ENCODE measurements at regions not wholly inside any gene's neighbourhood (a gene's known extent, or its start where the extent isn't known, plus 50 kb on each side); places are given as distances from the start of the nearest gene placed in this dataset.
"Not testable (repeated sequence)": the region's sequence is repeated elsewhere in the genome, so short reads cannot be mapped to it uniquely, and the experiment has no call there.

DNA sequence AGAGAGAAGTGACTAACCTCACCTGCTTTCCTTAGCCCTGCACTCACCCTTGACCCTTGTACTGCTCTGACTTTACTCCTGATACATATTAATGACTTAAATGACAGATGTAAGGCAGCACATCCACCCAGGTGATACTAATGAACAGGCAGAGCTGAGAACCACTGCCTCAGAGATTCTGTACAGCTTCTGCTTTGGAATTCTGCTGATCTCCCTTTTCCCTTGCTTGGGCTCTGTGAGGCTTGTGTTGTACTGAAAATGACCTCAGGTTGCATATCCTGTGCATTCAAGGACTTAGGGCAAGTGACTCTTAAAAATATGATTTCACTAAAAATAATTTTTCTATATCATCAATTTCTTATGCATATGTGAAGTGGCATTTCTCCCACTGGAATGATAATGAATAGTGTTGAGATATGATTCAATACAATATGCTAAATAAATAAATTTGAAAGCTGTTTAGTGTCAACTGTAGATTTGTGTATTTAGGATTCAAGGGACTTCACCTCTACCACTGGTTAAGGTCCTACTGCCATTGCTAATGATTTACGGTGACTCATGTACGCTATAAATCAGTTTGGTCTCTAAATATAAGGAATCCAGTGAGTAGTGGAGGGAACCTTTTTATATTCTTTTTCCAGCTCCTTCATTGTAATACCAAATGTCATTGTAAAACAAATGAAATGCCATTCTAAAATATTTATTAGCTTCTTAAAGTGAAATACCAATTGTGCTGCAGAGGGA lies 328.3 kb downstream of the SOCS6 start:
- DNase-seq (ENCODE audit: low read depth in 2 of 2), result no peak

DNA sequence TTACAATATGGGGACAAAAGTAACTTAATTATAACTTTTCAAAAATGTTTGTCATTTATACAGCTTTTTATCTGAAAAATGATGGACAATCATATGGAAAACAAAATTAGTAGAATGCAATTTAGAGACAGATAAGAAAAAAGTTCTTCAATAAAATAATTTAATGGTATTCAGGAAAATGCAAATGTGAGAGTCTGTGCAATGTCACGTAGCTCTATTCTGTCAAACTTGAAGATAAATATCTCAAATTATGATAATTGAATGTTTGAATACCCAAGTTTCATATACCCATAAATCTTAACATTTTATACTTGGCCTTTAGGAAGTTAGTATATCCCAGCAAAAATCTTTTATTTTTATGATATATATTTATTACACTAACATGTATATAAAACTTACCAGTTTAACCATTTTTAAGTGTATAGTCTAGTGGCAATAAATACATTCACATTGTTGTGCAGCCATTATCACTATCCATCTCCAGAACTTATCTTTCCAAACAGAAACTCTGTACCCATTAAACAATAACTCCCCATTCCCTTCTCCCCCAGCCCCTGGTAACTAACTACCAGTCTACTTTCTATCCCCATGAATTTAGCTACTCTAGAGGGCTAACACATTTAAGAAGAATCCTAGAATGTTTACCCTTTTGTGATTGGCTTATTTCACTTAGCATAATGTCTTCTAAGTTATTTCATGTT lies 311.5 kb downstream of the SOCS6 start:
- no peak for DNase-seq (ENCODE audit: low read depth in 2 of 2)

DNA sequence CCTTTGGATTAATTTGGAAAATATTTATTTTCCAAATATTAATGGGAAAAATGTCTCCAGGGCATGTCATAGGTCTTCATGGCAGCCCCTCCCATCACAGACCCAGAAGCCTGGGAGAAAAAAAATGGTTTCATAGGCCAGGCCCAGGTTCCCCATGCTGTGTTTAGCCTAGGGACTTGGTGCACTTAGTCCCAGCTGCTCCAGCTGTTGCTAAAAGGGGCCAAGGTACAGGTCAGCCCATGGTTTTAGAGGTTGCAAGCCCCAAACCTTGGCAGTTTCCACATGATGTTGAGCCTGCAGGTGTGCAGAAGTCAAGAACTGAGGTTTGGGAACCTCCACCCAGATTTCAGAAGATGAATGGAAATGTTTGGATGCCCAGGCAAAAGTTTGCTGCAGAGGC lies 309.6 kb downstream of the SOCS6 start:
- DNase-seq (ENCODE audit: low read depth in 2 of 2), result no peak

DNA sequence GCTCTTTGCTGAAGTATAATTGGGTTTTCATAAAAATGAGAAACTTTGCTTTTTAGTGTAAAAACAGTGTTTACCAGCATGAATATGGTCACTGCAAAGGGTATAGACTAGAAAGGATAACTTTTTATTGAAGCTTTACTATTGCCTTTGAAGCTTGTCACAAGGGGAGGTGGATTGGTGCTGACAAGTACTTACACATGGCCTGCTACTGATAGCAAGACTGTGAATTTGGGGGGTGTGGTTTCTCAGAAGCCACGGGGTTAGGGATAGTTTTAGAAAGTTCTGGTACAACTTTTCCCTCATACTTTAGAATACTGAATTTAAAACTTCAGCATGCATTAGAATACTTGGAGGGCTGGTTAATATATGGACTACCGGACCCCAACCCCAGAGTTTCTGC lies 294.1 kb downstream of the SOCS6 start:
- no peak for DNase-seq (ENCODE audit: low read depth in 2 of 2)

DNA sequence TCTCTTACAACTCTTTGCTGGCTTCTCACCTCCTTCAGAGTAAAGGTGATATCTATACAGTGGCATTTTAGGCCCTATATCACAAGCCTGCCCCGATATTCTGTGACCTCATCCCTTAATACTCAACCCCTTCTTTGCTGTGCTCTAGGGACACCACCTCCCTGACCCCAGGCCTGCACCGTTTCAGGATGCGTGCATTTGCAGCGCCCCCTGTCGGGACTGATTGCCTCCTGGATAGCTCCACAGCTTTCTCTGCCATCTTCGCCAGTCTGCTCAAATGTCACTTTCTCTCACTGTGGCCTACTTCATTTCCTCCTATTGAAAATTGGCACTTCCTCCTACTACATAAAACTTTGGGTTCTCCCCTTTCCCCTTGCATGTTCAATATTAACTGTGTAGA lies 289.6 kb downstream of the SOCS6 start:
- no peak for DNase-seq (ENCODE audit: low read depth in 2 of 2)

DNA sequence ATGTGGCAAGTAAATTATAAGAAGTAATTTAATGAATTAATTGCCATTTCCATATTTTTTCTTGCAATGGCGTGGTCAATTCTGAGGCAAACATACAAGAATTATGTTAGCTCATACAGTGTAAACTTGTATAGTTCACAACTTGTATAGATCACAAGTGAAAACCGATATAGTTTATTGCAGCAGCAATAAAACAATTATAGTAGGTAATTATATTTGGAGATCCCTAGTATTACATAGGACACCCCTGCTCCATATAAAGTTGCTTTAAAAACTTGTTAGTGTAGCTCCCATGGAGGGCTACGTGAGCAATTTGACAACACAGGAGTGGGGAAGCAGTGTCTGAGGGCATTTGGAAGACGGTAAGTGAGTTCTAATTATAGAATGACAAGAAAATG lies 288.2 kb downstream of the SOCS6 start:
- no peak for DNase-seq (ENCODE audit: low read depth in 2 of 2)

DNA sequence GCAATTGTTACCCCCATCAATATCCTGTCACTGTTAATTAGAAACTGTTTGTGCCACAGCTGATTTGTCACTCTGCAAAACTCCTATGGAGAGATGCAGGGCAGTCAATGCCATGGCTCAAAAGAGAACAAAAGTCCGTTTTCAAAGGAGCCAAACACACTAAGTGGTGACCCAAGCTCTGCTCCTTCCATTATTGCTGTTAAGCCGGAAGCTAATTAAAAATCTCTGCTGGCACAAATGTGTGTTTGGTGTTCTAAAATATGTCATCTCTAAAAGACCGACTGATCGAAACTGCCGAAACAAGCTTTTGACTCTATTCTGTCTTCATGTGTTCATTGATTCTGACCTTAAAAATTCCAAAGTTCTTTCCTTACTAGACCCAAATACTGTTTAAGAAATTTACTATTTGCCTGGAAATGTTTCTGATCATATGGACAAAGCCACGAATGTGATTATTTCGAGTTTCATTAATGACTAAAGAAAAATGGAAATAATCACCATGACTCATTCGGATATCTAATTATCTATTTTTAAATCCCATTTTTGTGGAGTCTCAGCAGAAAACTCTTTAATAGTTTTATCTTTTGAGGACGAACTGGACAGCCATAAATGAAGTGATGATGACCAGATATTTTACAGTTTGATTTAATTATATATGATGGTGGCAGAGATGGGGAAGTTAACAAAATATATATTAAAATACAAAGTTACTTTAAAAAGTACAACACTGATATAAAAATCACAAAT lies 287.6 kb downstream of the SOCS6 start:
- DNase-seq (ENCODE audit: low read depth in 2 of 2), result no peak

DNA sequence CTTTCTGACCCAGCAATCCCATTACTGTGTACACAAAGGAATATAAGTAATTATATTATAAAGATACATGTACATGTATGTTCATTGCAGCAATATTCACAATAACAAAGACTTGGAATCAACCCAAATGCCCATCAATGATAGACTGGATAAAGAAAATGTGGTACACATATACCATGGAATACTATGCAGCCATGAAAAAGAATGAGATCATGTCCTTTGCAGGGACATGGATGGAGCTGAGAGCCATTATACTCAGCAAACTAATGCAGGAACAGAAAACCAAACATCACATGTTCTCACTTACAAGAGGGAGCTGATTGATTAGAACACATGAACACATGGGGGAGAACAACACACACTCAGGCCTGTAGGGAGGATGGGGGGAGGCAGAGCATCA lies 286.1 kb downstream of the SOCS6 start:
- DNase-seq (ENCODE audit: low read depth in 2 of 2), result not testable (repeated sequence)

DNA sequence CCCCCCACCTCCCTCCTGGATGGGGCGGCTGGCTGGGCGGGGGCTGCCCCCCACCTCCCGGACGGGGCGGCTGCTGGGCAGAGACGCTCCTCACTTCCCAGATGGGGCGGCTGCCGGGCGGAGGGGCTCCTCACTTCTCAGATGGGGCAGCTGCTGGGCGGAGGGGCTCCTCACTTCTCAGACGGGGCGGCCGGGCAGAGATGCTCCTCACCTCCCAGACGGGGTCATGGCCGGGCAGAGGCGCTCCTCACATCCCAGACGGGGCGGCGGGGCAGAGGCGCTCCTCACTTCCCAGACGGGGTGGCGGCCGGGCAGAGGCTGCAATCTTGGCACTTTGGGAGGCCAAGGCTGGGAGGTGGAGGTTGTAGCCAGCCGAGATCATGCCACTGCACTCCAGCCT lies 280.8 kb downstream of the SOCS6 start:
- DNase-seq (ENCODE audit: low read depth in 2 of 2), result not testable (repeated sequence)

DNA sequence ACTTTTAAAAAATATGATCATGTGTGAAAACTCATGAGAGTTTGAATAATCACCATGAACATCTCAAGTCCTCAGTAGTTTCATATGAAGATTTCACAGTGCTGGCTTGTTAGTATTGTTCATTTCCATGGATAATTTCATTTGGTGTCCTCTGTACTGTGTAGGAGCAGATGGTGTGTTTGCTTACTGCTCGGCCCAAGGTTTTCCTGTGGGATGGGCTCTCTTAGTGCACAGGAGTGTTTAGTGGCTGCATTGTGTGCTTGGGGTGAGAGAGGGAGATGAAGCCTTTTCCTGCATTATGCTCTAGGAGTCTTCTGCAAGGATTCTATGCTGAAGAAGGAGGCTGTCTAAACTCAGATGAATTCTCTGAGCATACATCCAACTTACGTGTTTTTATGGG lies 270.6 kb downstream of the SOCS6 start:
- no peak for DNase-seq (ENCODE audit: low read depth in 2 of 2)

DNA sequence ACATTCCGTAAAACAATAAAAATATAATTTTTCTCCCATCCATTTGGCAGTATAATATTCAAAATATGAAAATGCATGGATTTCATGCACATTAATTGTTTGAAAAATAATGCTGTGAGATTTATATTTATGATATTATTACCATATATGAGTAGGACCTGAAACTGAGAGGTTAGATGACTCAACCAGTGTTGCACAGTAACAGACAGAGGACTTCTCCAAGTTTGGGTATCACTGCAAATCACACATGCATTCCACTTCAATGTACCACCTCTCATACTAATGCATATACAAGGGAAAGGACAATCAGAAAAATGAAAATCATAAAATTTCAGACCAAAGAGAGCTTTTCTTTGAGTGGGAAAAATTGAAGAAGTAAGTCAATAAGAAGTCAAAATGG lies 269.5 kb downstream of the SOCS6 start:
- DNase-seq (ENCODE audit: low read depth in 2 of 2), result no peak

DNA sequence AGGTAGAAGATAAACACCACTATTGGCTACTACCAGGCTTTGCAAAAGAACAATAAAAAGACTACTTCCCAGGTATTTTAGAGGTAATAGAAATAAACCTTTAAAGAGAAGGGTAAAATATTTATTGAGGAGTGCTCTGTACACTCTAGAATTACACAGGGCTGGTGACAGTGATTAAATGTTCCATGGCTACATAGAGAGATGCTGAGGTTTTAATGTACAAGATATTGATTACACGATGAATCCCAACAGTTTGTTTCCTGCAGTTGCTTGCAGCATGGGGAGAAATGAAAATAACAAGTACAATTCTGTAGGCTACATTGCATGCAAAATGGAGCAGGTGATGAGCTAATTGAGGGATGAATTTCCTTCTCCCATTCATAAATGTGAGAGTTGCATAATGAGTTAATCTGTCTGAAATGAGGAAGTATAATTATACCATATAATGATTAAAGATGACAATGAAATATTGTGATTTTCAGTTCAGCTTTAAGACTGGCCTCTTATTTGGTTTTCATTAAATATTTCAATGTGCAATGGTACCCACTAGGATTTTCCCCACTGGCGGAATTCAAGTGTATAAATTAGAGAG lies 266.1 kb downstream of the SOCS6 start:
- DNase-seq (ENCODE audit: low read depth in 2 of 2), result no peak

DNA sequence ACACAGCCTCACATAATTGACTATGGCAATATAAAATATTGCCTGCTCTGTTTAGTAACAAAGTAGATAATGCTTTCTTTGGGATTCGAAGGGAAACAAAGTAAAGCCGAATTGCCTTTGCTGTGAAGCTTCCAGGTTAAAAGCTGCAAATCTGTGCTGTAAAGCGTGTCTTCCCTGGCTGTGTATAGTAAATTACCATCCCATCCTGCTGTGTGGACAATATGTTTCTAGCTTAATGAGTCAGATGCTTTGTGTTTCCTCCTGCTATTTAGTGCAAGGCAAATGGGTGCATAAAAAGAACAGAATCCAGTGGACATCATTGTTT lies 265.1 kb downstream of the SOCS6 start:
- no peak for DNase-seq (ENCODE audit: low read depth in 2 of 2)

DNA sequence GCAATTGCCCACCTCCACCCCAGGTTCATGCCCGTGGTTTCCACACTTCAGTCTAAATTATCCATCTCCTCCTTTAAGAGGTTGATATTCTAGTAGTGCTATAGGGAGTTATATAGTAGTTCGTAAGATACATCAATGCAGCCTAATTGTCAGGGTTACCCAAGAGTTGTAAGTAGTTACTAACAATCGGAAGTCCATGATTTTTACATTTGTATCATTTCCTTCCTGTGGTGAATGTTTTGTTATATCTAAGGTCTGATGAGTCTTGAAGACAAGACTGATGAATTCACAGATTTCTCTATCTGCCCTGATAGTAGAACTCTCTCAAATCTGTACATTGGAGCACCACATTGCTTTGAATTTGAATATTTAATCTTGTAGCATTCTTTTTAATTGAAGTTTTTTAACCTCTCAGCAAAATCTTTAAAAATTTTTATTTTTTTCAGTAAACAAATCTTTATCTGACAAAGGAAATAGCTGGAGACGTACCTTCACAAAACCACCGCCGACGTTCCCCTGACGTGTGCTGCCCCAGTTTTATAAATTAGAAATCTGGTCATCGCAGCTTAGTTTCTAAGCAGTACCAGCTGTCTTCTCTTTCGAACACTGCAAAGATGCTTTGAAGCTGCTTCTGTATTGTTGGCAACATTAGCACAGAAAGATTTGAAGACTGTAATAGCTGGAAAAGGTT lies 264.5 kb downstream of the SOCS6 start:
- DNase-seq (ENCODE audit: low read depth in 2 of 2), result no peak

DNA sequence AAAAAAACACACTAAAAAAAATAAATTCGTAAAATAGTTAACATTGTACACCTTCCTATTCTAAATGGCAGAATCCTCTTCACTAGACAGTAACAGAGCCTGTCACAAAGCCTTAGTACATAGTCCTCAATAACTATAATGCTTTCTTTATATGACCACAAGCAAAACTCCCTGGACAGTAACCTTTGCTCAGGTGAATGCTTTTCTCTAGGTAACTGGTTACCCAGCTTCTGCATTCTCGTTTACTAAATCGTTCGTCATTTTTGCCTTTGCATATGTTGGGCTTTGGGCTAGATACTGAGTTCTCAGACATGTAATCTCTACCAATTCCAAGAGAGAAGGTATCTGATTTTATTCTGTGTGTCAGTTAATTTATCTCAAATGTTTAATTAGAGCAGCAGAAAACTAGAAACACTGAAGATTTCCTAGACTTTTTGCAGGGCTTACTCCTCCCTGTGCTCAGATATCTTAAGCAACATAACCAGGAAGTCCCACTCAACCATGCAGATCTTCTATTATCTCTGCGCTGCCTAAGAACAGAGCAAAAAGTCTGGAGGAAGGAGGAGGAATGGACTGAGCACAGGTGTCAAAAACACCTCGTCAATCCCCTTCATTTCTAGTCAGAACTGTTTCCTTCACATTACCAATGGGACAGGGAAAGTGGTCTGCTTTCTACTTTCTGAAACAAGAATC lies 247.7 kb downstream of the SOCS6 start:
- DNase-seq (ENCODE audit: low read depth in 2 of 2), result no peak

DNA sequence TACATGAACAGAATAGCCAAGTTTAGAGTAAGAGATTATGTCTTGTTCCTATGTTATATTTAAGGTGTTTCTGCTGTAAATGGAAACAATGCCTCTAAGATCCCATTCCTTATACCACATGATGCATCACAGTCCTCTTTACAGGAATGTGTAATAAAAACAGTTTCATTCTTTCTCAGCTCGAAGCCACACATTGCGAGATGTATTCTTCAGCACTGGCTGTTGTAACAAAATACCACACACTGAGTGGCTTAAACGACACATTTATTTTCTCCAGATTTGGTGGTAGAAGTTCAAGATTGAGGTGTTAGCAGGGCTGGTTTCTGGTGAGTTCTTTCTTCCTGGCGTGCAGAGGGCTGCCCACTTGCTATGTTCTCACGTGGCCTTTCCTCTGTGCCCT lies 246.2 kb downstream of the SOCS6 start:
- no peak for DNase-seq (ENCODE audit: low read depth in 2 of 2)

DNA sequence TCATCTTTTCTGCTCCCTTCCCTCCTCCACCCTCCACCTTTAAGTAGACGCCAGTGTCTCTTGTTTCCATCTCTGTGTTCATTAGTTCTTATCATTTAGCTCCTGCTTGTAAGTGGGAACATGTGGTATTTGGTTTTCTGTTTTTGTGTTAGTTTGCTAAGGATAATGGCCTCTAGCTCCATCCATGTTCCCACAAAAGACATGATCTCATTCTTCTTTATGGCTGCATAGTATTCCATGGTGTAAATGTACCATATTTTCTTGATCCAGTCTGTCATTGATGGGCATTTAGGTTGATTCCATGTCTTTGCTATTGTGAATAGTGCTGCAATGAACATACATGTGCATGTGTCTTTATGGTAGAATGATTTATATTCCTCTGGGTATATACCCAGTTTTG lies 236.5 kb downstream of the SOCS6 start:
- not testable (repeated sequence) for DNase-seq (ENCODE audit: low read depth in 2 of 2)

DNA sequence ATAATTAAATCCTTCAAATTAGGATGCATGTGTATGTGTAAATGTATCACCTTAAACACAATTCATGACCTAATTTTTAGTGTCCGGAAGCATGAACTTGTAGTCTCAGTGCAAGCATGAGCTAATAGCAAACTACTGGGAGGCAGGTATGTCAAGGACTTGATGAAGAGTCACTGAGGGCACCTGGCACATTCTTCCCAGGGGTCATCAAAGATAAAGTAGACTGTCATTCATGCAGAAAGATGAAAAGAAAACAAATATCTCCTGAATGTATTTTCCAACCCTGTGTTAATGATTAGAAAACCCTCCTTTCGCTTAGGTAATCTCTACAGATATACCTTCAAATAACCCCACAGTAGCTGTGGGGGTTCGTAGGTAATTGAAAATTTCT lies 234.9 kb downstream of the SOCS6 start:
- no peak for DNase-seq (ENCODE audit: low read depth in 2 of 2)

DNA sequence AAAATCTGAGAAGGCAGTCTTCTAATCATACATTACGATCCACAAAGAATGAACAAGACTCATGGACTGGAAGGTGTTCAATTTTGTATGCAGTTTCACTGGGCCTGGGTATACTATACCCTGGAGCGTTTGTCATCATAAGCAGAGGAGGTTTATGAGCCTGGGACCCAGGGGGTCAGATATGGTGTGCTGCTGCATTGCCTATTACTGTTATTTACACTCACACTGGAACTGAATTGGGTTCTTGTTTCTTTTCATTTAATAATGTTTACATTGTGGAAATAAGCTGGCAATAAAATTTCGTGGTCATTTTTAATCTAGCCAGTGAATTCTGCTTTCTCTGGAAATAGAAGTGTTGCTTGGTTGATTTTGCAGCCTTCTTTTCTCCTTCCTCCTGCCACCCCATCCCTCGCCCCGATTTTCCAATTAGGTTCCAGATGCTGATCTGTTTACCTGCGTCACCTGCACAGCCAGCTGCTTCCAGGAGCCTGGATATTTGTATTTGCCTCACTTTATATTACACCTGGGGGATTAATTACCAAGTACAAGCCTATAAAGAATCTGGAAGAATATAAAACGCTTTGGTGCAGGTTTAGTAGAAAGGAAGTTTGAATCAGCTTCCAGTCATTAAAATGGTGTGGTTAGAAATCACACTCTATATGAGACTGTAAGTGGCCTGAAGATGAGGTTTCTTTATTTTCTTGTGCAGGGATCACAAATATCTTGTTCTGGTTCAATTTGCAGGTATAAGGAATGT lies 234.4 kb downstream of the SOCS6 start:
- DNase-seq (ENCODE audit: low read depth in 2 of 2), result no peak

DNA sequence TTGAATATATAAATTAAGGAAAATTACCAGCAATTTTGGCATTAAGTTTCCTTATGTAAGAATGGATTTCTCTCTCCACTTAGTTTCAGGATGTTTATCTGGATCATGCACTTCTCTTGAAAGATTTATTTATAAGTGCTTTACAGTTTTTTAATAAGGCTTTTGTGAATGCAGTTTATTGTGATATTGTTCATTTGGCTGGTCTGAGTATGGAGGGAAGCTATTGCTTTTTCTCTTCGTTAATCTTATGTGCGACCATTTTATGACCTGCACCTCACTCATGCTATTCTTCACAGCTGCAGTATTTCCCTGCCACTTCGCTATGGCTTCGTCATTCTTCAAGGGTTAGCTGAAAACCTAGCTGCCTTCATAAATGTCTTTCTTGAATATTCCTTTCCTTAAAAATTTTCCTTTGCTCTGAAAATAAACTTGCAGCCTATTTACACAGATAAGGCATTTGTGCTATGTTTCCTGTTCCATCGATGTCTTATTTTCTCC lies 233.4 kb downstream of the SOCS6 start:
- no peak for DNase-seq (ENCODE audit: low read depth in 2 of 2)

DNA sequence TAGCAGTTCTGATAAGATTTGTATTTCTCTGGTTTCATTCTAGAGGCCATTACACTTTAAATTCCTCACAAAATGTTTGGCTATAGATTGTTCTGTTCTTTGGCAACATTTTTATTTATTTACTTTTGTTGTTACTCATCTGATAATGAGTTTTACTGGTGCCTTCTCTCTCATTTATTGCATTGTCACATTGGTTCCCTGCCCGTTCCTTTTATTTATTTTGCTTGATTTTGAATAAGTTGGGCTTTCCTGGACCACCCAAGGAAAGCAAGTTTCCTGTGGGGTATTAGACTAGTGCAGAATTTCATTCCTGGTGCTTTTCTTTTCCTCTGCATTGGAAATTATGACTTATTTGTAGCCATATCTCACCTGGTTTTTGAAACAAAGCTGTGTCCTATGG lies 232.0 kb downstream of the SOCS6 start:
- DNase-seq (ENCODE audit: low read depth in 2 of 2), result no peak
